HG02759 (cell line): ENCODE measurements at regions not wholly inside any gene's neighbourhood (a gene's known extent, or its start where the extent isn't known, plus 50 kb on each side); places are given as distances from the start of the nearest gene placed in this dataset.

Source experiments
- ATAC-seq: cut with Tn5 transposase; IDR thresholded peaks from one replicate; pipeline ENCODE4 v1.9.1; 2021; ENCODE audit warnings: mild to moderate bottlenecking, moderate library complexity; ENCODE audit not compliant: unreplicated experiment

DNA sequence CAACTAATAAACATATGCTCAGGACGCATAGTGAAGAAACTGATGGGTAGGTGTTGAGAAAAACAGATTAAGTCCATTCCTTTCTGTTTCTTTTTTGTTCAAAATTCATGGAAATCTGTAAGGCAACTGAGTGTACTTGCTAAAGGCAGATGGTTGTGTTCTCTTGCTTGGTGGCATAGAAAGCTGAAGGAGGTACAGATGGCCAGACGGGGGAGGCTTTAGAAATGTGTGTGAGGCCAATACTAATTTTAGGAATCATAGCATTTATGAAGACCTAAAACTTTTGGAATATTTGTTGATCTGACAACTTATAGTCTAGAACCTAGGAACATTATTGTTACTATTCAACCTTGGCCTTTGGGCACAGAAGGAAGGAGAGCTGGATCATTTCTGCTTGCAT is 56.8 kb upstream of the EMCN start:
- no peak for ATAC-seq

DNA sequence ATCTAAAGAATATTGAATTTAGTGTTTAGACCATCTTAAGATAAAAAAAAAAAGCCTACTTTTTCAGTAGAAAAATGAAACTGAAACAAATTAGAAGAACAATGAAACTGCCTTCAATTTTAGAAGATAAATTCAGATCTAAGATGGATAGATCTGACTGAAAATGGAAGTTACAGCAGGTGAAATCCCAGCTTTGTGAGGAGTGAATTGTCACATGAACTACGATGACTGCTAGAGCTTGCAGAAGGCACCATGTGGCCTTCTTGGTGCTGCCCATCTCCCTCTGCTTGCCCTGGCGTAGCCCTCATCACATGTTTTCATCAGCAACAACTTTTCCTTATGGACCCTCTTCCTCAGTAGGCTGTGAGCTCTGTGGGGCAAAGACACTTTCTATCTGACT is 51.4 kb upstream of the EMCN start:
- peak; percentile 83 for ATAC-seq
